CD14-positive monocyte (primary cell): ENCODE measurements at regions not wholly inside any gene's neighbourhood (a gene's known extent, or its start where the extent isn't known, plus 50 kb on each side); places are given as distances from the start of the nearest gene placed in this dataset.

Source experiments
- DNase-seq, 3 donors: peaks; one replicate each; pipeline ENCODE4 v3.0.0-alpha.2; 2011 to 2022
- H2AFZ ChIP-seq: 2 replicates; pipeline ENCODE4 v1.6.0; 2012; ENCODE audit warnings: mild to moderate bottlenecking, low read depth, low read length, inconsistent platforms; ENCODE audit not compliant: insufficient read depth, poor library complexity, severe bottlenecking
- H3K27ac ChIP-seq, 2 donors: 1 replicate in 1 of 2; 2 replicates in 1 of 2; pipeline ENCODE4 v1.5.1; 2012 to 2013; ENCODE audit warnings: low read length in 2 of 2, control low read depth in 1 of 2, inconsistent platforms in 1 of 2, low read depth in 1 of 2, mild to moderate bottlenecking in 1 of 2
- H3K27me3 ChIP-seq, 2 donors: one replicate each; pipeline versions ENCODE4 v1.6.0 to v1.6.1; 2011 to 2013; ENCODE audit warnings: low read length in 2 of 2; ENCODE audit not compliant: control insufficient read depth in 2 of 2, insufficient read depth in 2 of 2
- H3K36me3 ChIP-seq, 2 donors: replicated peaks in 1 of 2; 1 replicate in 1 of 2; 2 replicates in 1 of 2; pipeline versions ENCODE4 v1.5.1 to v1.6.1; 2012 to 2013; ENCODE audit warnings: low read length in 2 of 2, control low read depth in 1 of 2, inconsistent platforms in 1 of 2, mild to moderate bottlenecking in 1 of 2; ENCODE audit not compliant: insufficient read depth in 2 of 2, control insufficient read depth in 1 of 2
- H3K4me1 ChIP-seq, 2 donors: 1 replicate in 1 of 2; 2 replicates in 1 of 2; pipeline versions ENCODE4 v1.5.1 to v1.6.1; 2012 to 2013; ENCODE audit warnings: low read length in 2 of 2, control low read depth in 1 of 2, inconsistent platforms in 1 of 2, mild to moderate bottlenecking in 1 of 2, moderate library complexity in 1 of 2; ENCODE audit not compliant: insufficient read depth in 2 of 2, control insufficient read depth in 1 of 2
- H3K4me2 ChIP-seq: replicated peaks from 2 replicates; pipeline ENCODE3; 2012; ENCODE audit warnings: low read length, moderate library complexity, mild to moderate bottlenecking; ENCODE audit not compliant: poor library complexity, severe bottlenecking; ENCODE audit errors: extremely low read depth
- H3K4me3 ChIP-seq, 3 experiments: fragments of 200-600 bp in 1 of 3; sonication (generic) in 1 of 3; replicated peaks in 1 of 3; 1 replicate in 2 of 3; 2 replicates in 1 of 3; pipeline ENCODE4 v1.5.1; 2011 to 2013; ENCODE audit warnings: low read length in 3 of 3, mild to moderate bottlenecking in 3 of 3, control low read depth in 2 of 3, low read depth in 2 of 3, inconsistent platforms in 1 of 3, moderate library complexity in 1 of 3
- H3K79me2 ChIP-seq: 2 replicates; pipeline ENCODE4 v1.6.0; 2012; ENCODE audit warnings: mild to moderate bottlenecking, control low read depth, inconsistent platforms, low read length, moderate library complexity; ENCODE audit not compliant: insufficient read depth
- H3K9ac ChIP-seq: 2 replicates; pipeline ENCODE4 v1.6.0; 2017; ENCODE audit warnings: low read length, mild to moderate bottlenecking; ENCODE audit not compliant: insufficient read depth, poor library complexity, severe bottlenecking
- H3K9me3 ChIP-seq, 2 donors: replicated peaks in 1 of 2; 1 replicate in 1 of 2; 2 replicates in 1 of 2; pipeline versions ENCODE4 v1.5.1 to v1.6.1; 2012 to 2013; ENCODE audit warnings: low read length in 2 of 2, control low read depth in 1 of 2; ENCODE audit not compliant: control insufficient read depth in 1 of 2, insufficient read depth in 1 of 2
- H4K20me1 ChIP-seq: 2 replicates; pipeline ENCODE4 v1.6.0; 2012; ENCODE audit warnings: mild to moderate bottlenecking, low read length, control low read depth, moderate library complexity; ENCODE audit not compliant: insufficient read depth
- H3K27ac Mint-ChIP-seq, 7 donors: one replicate each; pipeline ENCODE4 v1.8.0; 2020; ENCODE audit warnings: mild to moderate bottlenecking in 7 of 7, mixed read lengths in 7 of 7, moderate library complexity in 6 of 7, inconsistent platforms in 2 of 7
- H3K27me3 Mint-ChIP-seq, 3 donors: one replicate each; pipeline ENCODE4 v1.8.0; 2021 to 2022; ENCODE audit warnings: low read depth in 3 of 3, mild to moderate bottlenecking in 3 of 3, mixed read lengths in 3 of 3, moderate library complexity in 3 of 3, inconsistent platforms in 1 of 3
- H3K36me3 Mint-ChIP-seq, 2 donors: one replicate each; pipeline ENCODE4 v1.8.0; 2020; ENCODE audit warnings: mixed read lengths in 2 of 2, inconsistent platforms in 1 of 2, mild to moderate bottlenecking in 1 of 2
- H3K4me1 Mint-ChIP-seq: one replicate; pipeline ENCODE4 v1.8.0; 2020; ENCODE audit warnings: mild to moderate bottlenecking, mixed read lengths
- H3K4me3 Mint-ChIP-seq, 2 donors: one replicate each; pipeline ENCODE4 v1.8.0; 2020; ENCODE audit warnings: mild to moderate bottlenecking in 2 of 2, mixed read lengths in 2 of 2, moderate library complexity in 1 of 2
- H3K9me3 Mint-ChIP-seq, 7 donors: one replicate each; pipeline ENCODE4 v1.8.0; 2020 to 2022; ENCODE audit warnings: mixed read lengths in 7 of 7, mild to moderate bottlenecking in 6 of 7, moderate library complexity in 6 of 7, inconsistent platforms in 2 of 7
- WGBS: methylation state at CpG from one replicate; pipeline ENCODE4 v1.1.5; 2013; ENCODE audit warnings: missing lambda C conversion rate; ENCODE audit not compliant: insufficient coverage; 5-methylcytosine and 5-hydroxymethylcytosine counted together
- intact Hi-C, 2 donors: fragments of 100-400 bp; cut with micrococcal nuclease; formaldehyde crosslinking; loops; one replicate each; pipeline versions ENCODE4 v1.15.0 to v1.15.1; 2023
- TF ChIP-seq, protein P1 (sequence below): fragments of 200-600 bp; IDR thresholded peaks from one replicate; pipeline ENCODE4 v1.8.0; 2022; ENCODE audit warnings: antibody characterized with exemption, mild to moderate bottlenecking

DNA sequence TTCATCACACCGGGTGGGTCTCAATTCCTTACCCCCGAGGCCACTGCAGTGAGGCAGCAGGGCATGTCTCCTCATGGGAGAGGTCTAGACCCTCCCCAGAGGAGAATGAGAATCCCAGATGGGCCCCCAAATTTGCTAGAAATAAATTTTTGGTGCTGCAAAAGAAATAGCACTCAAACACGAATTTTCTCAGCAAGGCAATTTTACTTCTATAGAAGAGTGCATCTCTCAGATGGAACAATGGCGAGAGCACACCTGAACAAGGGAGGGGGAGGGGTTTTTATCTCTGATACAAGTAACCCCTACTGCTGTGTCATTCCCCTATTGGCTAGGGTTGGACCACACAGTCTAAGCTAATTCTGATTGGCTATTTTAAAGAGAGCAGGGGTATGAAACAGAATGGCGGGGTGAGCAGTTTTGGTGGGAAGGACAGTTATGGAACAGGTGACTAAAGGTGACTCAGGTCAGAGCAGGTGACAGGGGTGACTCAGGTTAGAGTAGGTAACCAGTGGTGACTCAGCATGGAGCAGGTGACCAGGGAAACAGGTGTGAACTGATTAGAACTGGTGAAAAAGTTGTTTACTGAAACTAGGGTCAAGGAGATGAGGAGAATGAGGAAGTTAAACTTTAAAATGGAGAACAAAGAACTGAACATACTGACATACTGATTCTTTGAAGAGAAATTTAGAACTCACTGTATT lies 93.0 kb upstream of the WNT7A start:
- TF ChIP-seq, protein P1, sequence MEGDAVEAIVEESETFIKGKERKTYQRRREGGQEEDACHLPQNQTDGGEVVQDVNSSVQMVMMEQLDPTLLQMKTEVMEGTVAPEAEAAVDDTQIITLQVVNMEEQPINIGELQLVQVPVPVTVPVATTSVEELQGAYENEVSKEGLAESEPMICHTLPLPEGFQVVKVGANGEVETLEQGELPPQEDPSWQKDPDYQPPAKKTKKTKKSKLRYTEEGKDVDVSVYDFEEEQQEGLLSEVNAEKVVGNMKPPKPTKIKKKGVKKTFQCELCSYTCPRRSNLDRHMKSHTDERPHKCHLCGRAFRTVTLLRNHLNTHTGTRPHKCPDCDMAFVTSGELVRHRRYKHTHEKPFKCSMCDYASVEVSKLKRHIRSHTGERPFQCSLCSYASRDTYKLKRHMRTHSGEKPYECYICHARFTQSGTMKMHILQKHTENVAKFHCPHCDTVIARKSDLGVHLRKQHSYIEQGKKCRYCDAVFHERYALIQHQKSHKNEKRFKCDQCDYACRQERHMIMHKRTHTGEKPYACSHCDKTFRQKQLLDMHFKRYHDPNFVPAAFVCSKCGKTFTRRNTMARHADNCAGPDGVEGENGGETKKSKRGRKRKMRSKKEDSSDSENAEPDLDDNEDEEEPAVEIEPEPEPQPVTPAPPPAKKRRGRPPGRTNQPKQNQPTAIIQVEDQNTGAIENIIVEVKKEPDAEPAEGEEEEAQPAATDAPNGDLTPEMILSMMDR, result no peak
- peaks cover 0 to 3% (median 2%) of the 10 kb centered on the region in 3 donors for H3K27me3 Mint-ChIP-seq
- Histone ChIP-seq H3K36me3 (no peaks in the 10 kb centered on the region), H3K9me3 (peaks cover 9 to 35% of the 10 kb centered on the region in 2 donors), H3K4me3 (no peak overlapping the region), H3K27me3 (no peaks in the 10 kb centered on the region), H3K9ac (no peak overlapping the region), H3K4me1 (no peaks in the 10 kb centered on the region), H2AFZ (no peak overlapping the region), H3K27ac (no peak overlapping the region), H4K20me1 (no peaks in the 10 kb centered on the region), H3K4me2 (no peak overlapping the region), H3K79me2 (no peaks in the 10 kb centered on the region)
- no peak overlapping the region for H3K4me3 Mint-ChIP-seq
- peaks cover 18 to 42% (median 30%) of the 10 kb centered on the region in 7 donors for H3K9me3 Mint-ChIP-seq
- no peaks in the 10 kb centered on the region for H3K36me3 Mint-ChIP-seq
- intact Hi-C loops, result no loop called here
- DNase-seq, result no peak
- no peak overlapping the region for H3K27ac Mint-ChIP-seq
- 92% methylated on average over 3 of the region's 5 CpGs for WGBS
- H3K4me1 Mint-ChIP-seq, result no peaks in the 10 kb centered on the region

- no peak for DNase-seq
- H3K9ac ChIP-seq, result no peak overlapping the region
- H3K4me1 ChIP-seq, result no peaks in the 10 kb centered on the region
- H3K4me3 ChIP-seq, result no peak overlapping the region
- 72% methylated on average over 2 of the region's 3 CpGs for WGBS
- intact Hi-C loops, result no loop called here
- Mint-ChIP-seq H3K4me3 (no peak overlapping the region), H3K27ac (no peak overlapping the region), H3K36me3 (no peaks in the 10 kb centered on the region), H3K27me3 (peaks cover 0 to 6% (median 1%) of the 10 kb centered on the region in 3 donors), H3K4me1 (no peaks in the 10 kb centered on the region), H3K9me3 (peaks cover 0 to 14% (median 6%) of the 10 kb centered on the region in 7 donors)
- no peak overlapping the region for H2AFZ ChIP-seq
- H3K79me2 ChIP-seq, result no peaks in the 10 kb centered on the region
- H3K9me3 ChIP-seq, result peaks cover 3% of the 10 kb centered on the region in 2 donors
- H3K27me3 ChIP-seq, result no peaks in the 10 kb centered on the region
- H3K36me3 ChIP-seq, result no peaks in the 10 kb centered on the region
- H4K20me1 ChIP-seq, result no peaks in the 10 kb centered on the region
- TF ChIP-seq, protein P1, result no peak
- no peak overlapping the region for H3K4me2 ChIP-seq
- no peak overlapping the region for H3K27ac ChIP-seq
Measured at GRCh38 chr3:13966302-13966701, 86.4 kb upstream of the WNT7A start.
